ENCODE measurements at regions not wholly inside any gene's neighbourhood (a gene's known extent, or its start where the extent isn't known, plus 50 kb on each side); places are given as distances from the start of the nearest gene placed in this dataset.

DNA sequence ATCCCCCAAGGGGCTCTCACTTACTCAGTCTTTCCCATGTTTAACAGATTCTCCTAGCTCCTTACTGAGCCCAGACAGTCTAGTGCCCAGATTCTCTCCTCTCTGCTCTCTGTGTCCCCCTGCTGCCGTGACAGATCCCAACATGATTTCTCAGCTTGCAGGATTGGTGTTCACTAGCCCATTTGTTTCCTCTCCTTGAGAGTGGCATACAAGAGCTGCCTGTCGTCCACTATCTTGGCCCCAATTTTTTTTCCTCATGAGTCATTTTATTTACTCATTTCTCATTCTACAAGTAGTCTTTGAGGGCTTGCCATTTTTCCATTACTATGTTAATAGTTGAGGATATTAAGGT lies 199.9 kb upstream of the FN1 start:
- H2BK20ac ChIP-seq (ENCODE audit: low read length), result no peak overlapping the region
- no peak overlapping the region for H4K5ac ChIP-seq (ENCODE audit: insufficient read length, low read depth, low read length)
- no peak overlapping the region for H3K4ac ChIP-seq (replicated peaks; ENCODE audit: insufficient read length, low read depth, low read length)
- no peaks in the 10 kb centered on the region for H3K27me3 ChIP-seq (replicated peaks in 1 of 4; ENCODE audit: control insufficient read depth in 3 of 4, extremely low read depth in 1 of 4, insufficient read depth in 3 of 4, low read length in 3 of 4)
- H3K79me1 ChIP-seq (ENCODE audit: low read depth, low read length), result no peaks in the 10 kb centered on the region
- no peak overlapping the region for H4K91ac ChIP-seq (replicated peaks; ENCODE audit: insufficient read length, low read length)
- ChIA-PET CTCF (ENCODE audit: partially characterized antibody) (interaction anchor here (0.7 to 1.3 kb wide), 4 partner anchors 93 to 295 kb away, joined by 3 to 4 read pairs (median 3); no protein-coding TSS in a partner anchor), POLR2A (ENCODE audit: partially characterized antibody) (interaction anchor here (0.9 kb wide), 1 partner anchor 9 kb away, joined by 3 read pairs; no protein-coding TSS in a partner anchor)
- no peaks in the 10 kb centered on the region for H3K79me2 ChIP-seq (ENCODE audit: control insufficient read depth in 1 of 2, insufficient read depth in 2 of 2, low read length in 2 of 2)
- H3K9me3 ChIP-seq (ENCODE audit: insufficient read depth in 2 of 2, low read depth in 1 of 2, low read length in 1 of 2), result peaks cover 5 to 6% of the 10 kb centered on the region in 2 experiments; a peak in 1 of 4 replicates
- no peak overlapping the region for H3K27ac ChIP-seq (ENCODE audit: low read depth, low read length)
- FAIRE-seq (no peak), DNase-seq (ENCODE audit: low read depth in 1 of 2, low spot score in 2 of 2) (no peak)
- WGBS, 2 experiments (ENCODE audit: extremely low coverage in 1 of 2, insufficient coverage in 1 of 2, insufficient read length in 1 of 2, insufficient replicate concordance in 2 of 2, low coverage in 1 of 2, low lambda C conversion rate in 2 of 2, missing lambda C conversion rate in 1 of 2), result 79% methylated on average over 2 of the region's 2 CpGs; no CpG with 5 or more reads in 1 of the 2 experiments
- no peak overlapping the region for H3K9ac ChIP-seq (replicated peaks in 1 of 4; ENCODE audit: extremely low read depth in 1 of 4, low read depth in 3 of 4, low read length in 3 of 4)
- H4K8ac ChIP-seq (ENCODE audit: extremely low read depth, insufficient read depth, low read length), result no peak overlapping the region
- no peak overlapping the region for H3K4me3 ChIP-seq (ENCODE audit: extremely low read depth in 1 of 4, insufficient read depth in 2 of 4, low read depth in 3 of 4, low read length in 4 of 4)
- no peak overlapping the region for H2AFZ ChIP-seq (ENCODE audit: low read length)
- H2BK12ac ChIP-seq (ENCODE audit: low read depth, low read length), result no peak overlapping the region
- no peak overlapping the region for H3K23ac ChIP-seq (ENCODE audit: insufficient read length)
- H3K4me1 ChIP-seq (replicated peaks in 1 of 4; ENCODE audit: control insufficient read depth in 3 of 4, insufficient read depth in 4 of 4, low read length in 3 of 4), result no peaks in the 10 kb centered on the region
- peak; percentile 5 to 34 (median 7); a peak in 3 of 4 replicates for TF ChIP-seq CTCF (IDR thresholded peaks at IDR 0.05; ENCODE audit: control extremely low read depth in 1 of 3, insufficient read depth in 1 of 3, low read depth in 1 of 3, low read length in 3 of 3)
- TF ChIP-seq MAFK (IDR thresholded peaks at IDR 0.05; ENCODE audit: low read depth, low read length), result no peak
- TF ChIP-seq RAD21 (IDR thresholded peaks at IDR 0.05 in 1 of 2, conservative IDR thresholded peaks at IDR 0.05 in 1 of 2; ENCODE audit: low read depth in 2 of 2, low read length in 2 of 2), result peak; percentile 44 to 52
- TF ChIP-seq NRF1 (IDR thresholded peaks at IDR 0.05; ENCODE audit: low read depth, low read length), result no peak
- no peak overlapping the region for H3K18ac ChIP-seq (ENCODE audit: extremely low read depth, low read length)
- no peaks in the 10 kb centered on the region for H4K20me1 ChIP-seq (replicated peaks in 1 of 2; ENCODE audit: control insufficient read depth in 1 of 2, insufficient read depth in 2 of 2, low read length in 2 of 2)
- no peak overlapping the region for H3K14ac ChIP-seq (ENCODE audit: insufficient read length)
- no peak overlapping the region for H2BK5ac ChIP-seq (ENCODE audit: low read depth, low read length)
- no peaks in the 10 kb centered on the region for H3K36me3 ChIP-seq (ENCODE audit: control insufficient read depth in 2 of 4, insufficient read depth in 4 of 4, low read length in 3 of 4)
- H2BK120ac ChIP-seq (replicated peaks; ENCODE audit: low read depth, low read length), result no peak overlapping the region
- H2BK15ac ChIP-seq (ENCODE audit: low read length), result no peak overlapping the region
- H3K23me2 ChIP-seq (ENCODE audit: low read depth, low read length), result no peaks in the 10 kb centered on the region
- no peak overlapping the region for H3K56ac ChIP-seq (replicated peaks; ENCODE audit: insufficient read length, low read depth, low read length)
- no peak overlapping the region for H2AK5ac ChIP-seq (ENCODE audit: low read depth, low read length)
- no peak overlapping the region for H3K4me2 ChIP-seq (ENCODE audit: insufficient read depth in 1 of 2, low read depth in 2 of 2, low read length in 2 of 2)

All from H1 (cell line).